Thymus (tissue), 11 donors: ENCODE measurements at regions not wholly inside any gene's neighbourhood (a gene's known extent, or its start where the extent isn't known, plus 50 kb on each side); places are given as distances from the start of the nearest gene placed in this dataset.

Source experiments
- DNase-seq, 9 donors: peaks; one replicate each; pipeline ENCODE4 v3.0.0-alpha.2; 2013; ENCODE audit warnings: low spot score in 9 of 9, low read depth in 6 of 9, missing footprints in 1 of 9
- H3K27ac ChIP-seq, 2 donors: one replicate each; pipeline ENCODE4 v1.5.1; 2013; ENCODE audit warnings: control low read depth in 1 of 2, low read depth in 1 of 2, low read length in 1 of 2, mild to moderate bottlenecking in 1 of 2, moderate library complexity in 1 of 2
- H3K27me3 ChIP-seq, 2 donors: one replicate each; pipeline ENCODE4 v1.5.1; 2013; ENCODE audit warnings: low read length in 1 of 2; ENCODE audit not compliant: control insufficient read depth in 2 of 2, insufficient read depth in 1 of 2
- H3K36me3 ChIP-seq, 2 donors: one replicate each; pipeline ENCODE4 v1.5.1; 2013; ENCODE audit warnings: low read length in 1 of 2, mild to moderate bottlenecking in 1 of 2, moderate library complexity in 1 of 2; ENCODE audit not compliant: control insufficient read depth in 2 of 2, insufficient read depth in 2 of 2
- H3K4me1 ChIP-seq, 2 donors: one replicate each; pipeline ENCODE4 v1.5.1; 2013; ENCODE audit warnings: low read length in 2 of 2; ENCODE audit not compliant: control insufficient read depth in 2 of 2, insufficient read depth in 2 of 2
- H3K4me3 ChIP-seq, 2 donors: one replicate each; pipeline ENCODE4 v1.5.1; 2013; ENCODE audit warnings: low read length in 2 of 2, control low read depth in 1 of 2, mild to moderate bottlenecking in 1 of 2
- H3K9me3 ChIP-seq, 2 donors: one replicate each; pipeline ENCODE4 v1.5.1; 2013; ENCODE audit warnings: low read length in 1 of 2, mild to moderate bottlenecking in 1 of 2; ENCODE audit not compliant: control insufficient read depth in 2 of 2, insufficient read depth in 1 of 2
- WGBS: extraction: QIAGEN DNeasy Blood & Tissue Kit; methylation state at CpG from one replicate; pipeline ENCODE4 v1.1.7; 2013; 5-methylcytosine and 5-hydroxymethylcytosine counted together
- donor health status: healthy.

GRCh38 chr13:104206450-104207044 is 1140.3 kb upstream of the SLC10A2 start:
- Histone ChIP-seq H3K36me3 (no peaks in the 10 kb centered on the region), H3K4me1 (no peaks in the 10 kb centered on the region), H3K27ac (no peak overlapping the region), H3K4me3 (no peak overlapping the region), H3K9me3 (no peaks in the 10 kb centered on the region), H3K27me3 (no peaks in the 10 kb centered on the region)
- DNase-seq = no peak
- 96% methylated on average over 6 of the region's 6 CpGs for WGBS

GRCh38 chr13:104204177-104204576 is 1138.0 kb upstream of the SLC10A2 start:
- 81% methylated on average over 2 of the region's 2 CpGs for WGBS
- no peak overlapping the region for H3K27ac ChIP-seq
- H3K36me3 ChIP-seq = no peaks in the 10 kb centered on the region
- no peak for DNase-seq
- H3K4me3 ChIP-seq = no peak overlapping the region
- H3K27me3 ChIP-seq = no peaks in the 10 kb centered on the region
- H3K9me3 ChIP-seq = no peaks in the 10 kb centered on the region
- no peaks in the 10 kb centered on the region for H3K4me1 ChIP-seq

- Histone ChIP-seq H3K27me3 (no peaks in the 10 kb centered on the region), H3K27ac (no peak overlapping the region), H3K4me3 (no peak overlapping the region), H3K36me3 (no peaks in the 10 kb centered on the region), H3K4me1 (no peaks in the 10 kb centered on the region), H3K9me3 (no peaks in the 10 kb centered on the region)
- DNase-seq = no peak
- WGBS = 88% methylated on average over 1 of the region's 1 CpG
Measured at GRCh38 chr13:104198801-104199200, 1132.6 kb upstream of the SLC10A2 start.

- H3K36me3 ChIP-seq = no peaks in the 10 kb centered on the region
- WGBS = 80% methylated on average over 5 of the region's 5 CpGs
- H3K27ac ChIP-seq = no peak overlapping the region
- no peaks in the 10 kb centered on the region for H3K27me3 ChIP-seq
- H3K4me1 ChIP-seq = no peaks in the 10 kb centered on the region
- H3K9me3 ChIP-seq = no peaks in the 10 kb centered on the region
- DNase-seq = no peak
- no peak overlapping the region for H3K4me3 ChIP-seq
Measured at GRCh38 chr13:104196611-104197010, 1130.4 kb upstream of the SLC10A2 start.

- no peaks in the 10 kb centered on the region for H3K9me3 ChIP-seq
- no peak for DNase-seq
- H3K27ac ChIP-seq = no peak overlapping the region
- H3K27me3 ChIP-seq = no peaks in the 10 kb centered on the region
- no peaks in the 10 kb centered on the region for H3K4me1 ChIP-seq
- H3K4me3 ChIP-seq = no peak overlapping the region
- no peaks in the 10 kb centered on the region for H3K36me3 ChIP-seq
- 93% methylated on average over 3 of the region's 3 CpGs for whole genome bisulfite sequencing
Measured at GRCh38 chr13:104181526-104182231, 1115.5 kb upstream of the SLC10A2 start.

GRCh38 chr13:104170980-104171555 is 1104.9 kb upstream of the SLC10A2 start:
- Histone ChIP-seq H3K27ac (no peak overlapping the region), H3K36me3 (no peaks in the 10 kb centered on the region), H3K4me1 (no peaks in the 10 kb centered on the region), H3K27me3 (no peaks in the 10 kb centered on the region), H3K4me3 (no peak overlapping the region), H3K9me3 (no peaks in the 10 kb centered on the region)
- DNase-seq = no peak
- WGBS = 87% methylated on average over 8 of the region's 8 CpGs

- Histone ChIP-seq H3K4me3 (no peak overlapping the region), H3K27me3 (no peaks in the 10 kb centered on the region), H3K27ac (no peak overlapping the region), H3K36me3 (no peaks in the 10 kb centered on the region), H3K4me1 (no peaks in the 10 kb centered on the region), H3K9me3 (no peaks in the 10 kb centered on the region)
- no peak for DNase-seq
- 79% methylated on average over 4 of the region's 4 CpGs for WGBS
Measured at GRCh38 chr13:104163866-104164630, 1097.8 kb upstream of the SLC10A2 start.

- Histone ChIP-seq H3K27me3 (no peaks in the 10 kb centered on the region), H3K9me3 (no peaks in the 10 kb centered on the region), H3K27ac (no peak overlapping the region), H3K36me3 (no peaks in the 10 kb centered on the region), H3K4me3 (no peak overlapping the region), H3K4me1 (no peaks in the 10 kb centered on the region)
- 87% methylated on average over 1 of the region's 1 CpG for WGBS
- DNase-seq = no peak
Measured at GRCh38 chr13:104160536-104160935, 1094.3 kb upstream of the SLC10A2 start.
